GM12878 (cell line): ENCODE measurements at regions not wholly inside any gene's neighbourhood (a gene's known extent, or its start where the extent isn't known, plus 50 kb on each side); places are given as distances from the start of the nearest gene placed in this dataset.

Experiments used
- ATAC-seq: fragments of 200-7000 bp; cut with Tn5 transposase; 3 replicates; pipeline ENCODE4 v1.9.1; 2020; ENCODE audit warnings: mild to moderate bottlenecking, moderate library complexity
- BruUV-seq: library from RNA; stranded (reverse); fragments of 400-500 nt; replicated peaks from 2 replicates; lab custom pipeline; 2021; lab: Mats Ljungman, UMichigan
- CTCF ChIA-PET: fragments of 300-600 bp; sonication (Branson Sonifier 250); formaldehyde crosslinking; extraction: SDS; loops from one replicate; lab custom pipeline; 2021; ENCODE audit warnings: inconsistent platforms; lab: Yijun Ruan, JAX
- POLR2A ChIA-PET: fragments of 350-600 bp; formaldehyde crosslinking; extraction: SDS; loops from one replicate; lab custom pipeline; 2021; ENCODE audit warnings: inconsistent platforms; lab: Charles Lee
- RAD21 ChIA-PET: fragments of 300-600 bp; sonication (Branson Sonifier 250); formaldehyde crosslinking; loops from one replicate; lab custom pipeline; 2023; ENCODE audit warnings: antibody characterized with exemption; ENCODE audit not compliant: unreplicated experiment; lab: Charles Lee
- SMC1A ChIA-PET: fragments of 300-600 bp; sonication (Branson Sonifier 250); formaldehyde crosslinking; loops from one replicate; lab custom pipeline; 2023; ENCODE audit not compliant: unreplicated experiment, uncharacterized antibody; lab: Charles Lee
- DNase-seq: peaks from one replicate; pipeline ENCODE4 v3.0.0-alpha.2; 2011; ENCODE audit warnings: low read depth, low spot score
- FAIRE-seq: peaks from 3 replicates; lab custom pipeline; 2011; peaks lifted over from hg19 to GRCh38; lab: Jason Lieb, UNC
- H2AFZ ChIP-seq: 2 replicates; pipeline ENCODE4 v1.6.0; 2011; ENCODE audit warnings: low read depth, low read length, control low read depth; ENCODE audit not compliant: control insufficient read depth
- H3K27ac ChIP-seq: 2 replicates; pipeline ENCODE4 v1.5.1; 2011; ENCODE audit warnings: control low read depth; ENCODE audit not compliant: control insufficient read depth, insufficient read depth
- H3K27me3 ChIP-seq, 2 experiments: replicated peaks in 1 of 2; 2 replicates each; pipeline versions ENCODE4 v1.6.0 to v1.6.1; 2011; ENCODE audit warnings: low read length in 1 of 2; ENCODE audit not compliant: control insufficient read depth in 2 of 2, insufficient read depth in 2 of 2
- H3K36me3 ChIP-seq, 2 experiments: 2 replicates each; pipeline ENCODE4 v1.5.1; 2011; ENCODE audit warnings: low read length in 1 of 2; ENCODE audit not compliant: control insufficient read depth in 2 of 2, insufficient read depth in 2 of 2
- H3K4me1 ChIP-seq: 2 replicates; pipeline ENCODE4 v1.6.1; 2011; ENCODE audit warnings: mild to moderate bottlenecking, low read length, moderate library complexity, mixed read lengths; ENCODE audit not compliant: control insufficient read depth, insufficient read depth
- H3K4me2 ChIP-seq: 2 replicates; pipeline ENCODE4 v1.6.0; 2011; ENCODE audit warnings: control low read depth; ENCODE audit not compliant: control insufficient read depth, insufficient read depth
- H3K4me3 ChIP-seq: fragments of 200-600 bp; sonication (generic); 2 replicates; pipeline ENCODE4 v1.5.1; 2016
- H3K79me2 ChIP-seq: 2 replicates; pipeline ENCODE4 v1.6.0; 2011; ENCODE audit warnings: low read length; ENCODE audit not compliant: control insufficient read depth, insufficient read depth
- H3K9ac ChIP-seq: 2 replicates; pipeline ENCODE4 v1.8.0; 2011; ENCODE audit warnings: low read length, control low read depth, mixed read lengths; ENCODE audit not compliant: control insufficient read depth, insufficient read depth
- H3K9me3 ChIP-seq: replicated peaks from 3 replicates; pipeline ENCODE4 v1.5.1; 2011; ENCODE audit warnings: mild to moderate bottlenecking, low read length; ENCODE audit not compliant: control insufficient read depth, insufficient read depth
- H4K20me1 ChIP-seq: 2 replicates; pipeline ENCODE4 v1.6.0; 2011; ENCODE audit not compliant: control insufficient read depth, insufficient read depth
- ATF7 ChIP-seq: fragments of 450-650 bp; IDR thresholded peaks from 2 replicates; pipeline ENCODE4 v1.6.1; 2016; ENCODE audit warnings: low read depth, mild to moderate bottlenecking
- BCLAF1 ChIP-seq: fragments of 450-650 bp; IDR thresholded peaks from 2 replicates; pipeline ENCODE4 v1.6.1; 2017; ENCODE audit warnings: antibody characterized with exemption, mild to moderate bottlenecking, moderate library complexity
- CHD4 ChIP-seq: fragments of 200-600 bp; sonication (generic); IDR thresholded peaks from 2 replicates; pipeline ENCODE4 v1.6.1; 2016; ENCODE audit warnings: mild to moderate bottlenecking
- CREM ChIP-seq: IDR thresholded peaks from 2 replicates; pipeline ENCODE4 v1.6.1; 2014; ENCODE audit warnings: antibody characterized with exemption, low read depth
- ESRRA ChIP-seq: IDR thresholded peaks from 2 replicates; pipeline ENCODE4 v1.6.1; 2012; ENCODE audit warnings: mild to moderate bottlenecking, low read length, improper control_type of control experiment
- HSF1 ChIP-seq: fragments of 150-350 bp; IDR thresholded peaks from 2 replicates; pipeline ENCODE4 v1.6.1; 2014; ENCODE audit warnings: mild to moderate bottlenecking, low read depth, low read length
- LARP7 ChIP-seq: fragments of 450-650 bp; IDR thresholded peaks from 2 replicates; pipeline ENCODE4 v1.6.1; 2017; ENCODE audit warnings: mild to moderate bottlenecking
- MAX ChIP-seq: IDR thresholded peaks from 2 replicates; pipeline ENCODE4 v1.6.1; 2012; ENCODE audit warnings: low read depth, low read length, improper control_type of control experiment
- MEF2A ChIP-seq: IDR thresholded peaks from 2 replicates; pipeline ENCODE4 v1.6.1; 2011; ENCODE audit warnings: low read depth, mild to moderate bottlenecking, low read length, moderate library complexity; ENCODE audit not compliant: insufficient read depth
- NR2C1 ChIP-seq: fragments of 450-650 bp; IDR thresholded peaks from 2 replicates; pipeline ENCODE4 v1.6.1; 2017; ENCODE audit warnings: antibody characterized with exemption, mild to moderate bottlenecking, moderate library complexity
- NR2C2 ChIP-seq: IDR thresholded peaks from 2 replicates; pipeline ENCODE4 v1.6.1; 2011; ENCODE audit warnings: borderline replicate concordance, low read depth; ENCODE audit not compliant: control insufficient read depth, insufficient read length
- RAD21 ChIP-seq: IDR thresholded peaks from 2 replicates; pipeline ENCODE4 v1.6.1; 2011; ENCODE audit warnings: mild to moderate bottlenecking, low read depth, low read length, moderate library complexity; ENCODE audit not compliant: insufficient read depth
- WGBS: methylation state at CpG from one replicate; pipeline ENCODE4 v1.1.6; 2016; ENCODE audit warnings: low lambda C conversion rate; ENCODE audit not compliant: insufficient replicate concordance, insufficient coverage; ENCODE audit errors: missing lambda C conversion rate; 5-methylcytosine and 5-hydroxymethylcytosine counted together
- in situ Hi-C: fragments of 300-500 bp; cut with MboI; formaldehyde crosslinking; loops from 9 replicates; pipeline ENCODE4 v1.14.3; 2018; ENCODE audit warnings: mixed read lengths
- intact Hi-C: fragments of 100-400 bp; cut with micrococcal nuclease; formaldehyde crosslinking; loops from one replicate; pipeline ENCODE4 v1.14.2; 2022; ENCODE audit not compliant: unreplicated experiment

GRCh38 chr2:188902901-188903491 is 71.2 kb upstream of the COL3A1 start:
- RAD21 ChIA-PET = no interaction called here
- no TSS peak for BruUV-seq
- Histone ChIP-seq H4K20me1 (no peaks in the 10 kb centered on the region), H3K4me3 (no peak overlapping the region), H3K27ac (no peak overlapping the region), H3K4me1 (no peaks in the 10 kb centered on the region), H3K4me2 (no peak overlapping the region), H3K9me3 (no peaks in the 10 kb centered on the region), H3K9ac (no peak overlapping the region), H2AFZ (no peak overlapping the region), H3K27me3 (no peaks in the 10 kb centered on the region), H3K36me3 (no peaks in the 10 kb centered on the region), H3K79me2 (no peaks in the 10 kb centered on the region)
- WGBS = 0% methylated on average over 3 of the region's 3 CpGs
- POLR2A ChIA-PET = no interaction called here
- ATAC-seq (no peak), DNase-seq (no peak), FAIRE-seq (no peak)
- TF ChIP-seq CREM (no peak), MAX (no peak)
- intact Hi-C loops = no loop called here
- in situ Hi-C loops = no loop called here
- SMC1A ChIA-PET = no interaction called here
- CTCF ChIA-PET = no interaction called here

- no peak for FAIRE-seq
Measured at GRCh38 chr2:188903740-188904139, 70.4 kb upstream of the COL3A1 start.

More at GRCh38 chr2:188903740-188904139, 70.4 kb upstream of the COL3A1 start:
- H3K4me2 ChIP-seq = no peak overlapping the region
- WGBS = 15% methylated on average over 1 of the region's 1 CpG
- no peak for ATAC-seq
- no peaks in the 10 kb centered on the region for H3K79me2 ChIP-seq
- in situ Hi-C loops (no loop called here), intact Hi-C loops (no loop called here)
- H3K4me1 ChIP-seq = no peaks in the 10 kb centered on the region
- H3K27me3 ChIP-seq = no peaks in the 10 kb centered on the region
- ChIA-PET SMC1A (no interaction called here), POLR2A (no interaction called here), RAD21 (no interaction called here), CTCF (no interaction called here)
- H4K20me1 ChIP-seq = no peaks in the 10 kb centered on the region
- no peaks in the 10 kb centered on the region for H3K9me3 ChIP-seq
- DNase-seq = no peak
- BruUV-seq = no TSS peak
- TF ChIP-seq MAX = no peak
- no peak for TF ChIP-seq HSF1
- no peak for TF ChIP-seq NR2C1
- no peak for TF ChIP-seq ATF7
- no peak for TF ChIP-seq RAD21
- no peak for TF ChIP-seq MEF2A
- no peak for TF ChIP-seq NR2C2
- no peak for TF ChIP-seq BCLAF1
- no peak for TF ChIP-seq LARP7
- no peak for TF ChIP-seq CHD4
- TF ChIP-seq ESRRA = no peak
- H3K27ac ChIP-seq = no peak overlapping the region
- no peak overlapping the region for H3K9ac ChIP-seq
- no peaks in the 10 kb centered on the region for H3K36me3 ChIP-seq
- no peak overlapping the region for H3K4me3 ChIP-seq
- H2AFZ ChIP-seq = no peak overlapping the region
